Astrocyte (in vitro differentiated cells and primary cell): ENCODE measurements at regions not wholly inside any gene's neighbourhood (a gene's known extent, or its start where the extent isn't known, plus 50 kb on each side); places are given as distances from the start of the nearest gene placed in this dataset.

ENCODE experiments used
- CTCF ChIP-seq: IDR thresholded peaks from 2 replicates; pipeline ENCODE4 v1.5.1; 2011; ENCODE audit warnings: low read depth, mild to moderate bottlenecking, inconsistent platforms, low read length, moderate library complexity; ENCODE audit not compliant: insufficient read depth
- EZH2 ChIP-seq: IDR thresholded peaks from 2 replicates; pipeline ENCODE4 v1.6.1; 2012; ENCODE audit warnings: mild to moderate bottlenecking, low read length, inconsistent platforms; ENCODE audit not compliant: insufficient read depth

DNA sequence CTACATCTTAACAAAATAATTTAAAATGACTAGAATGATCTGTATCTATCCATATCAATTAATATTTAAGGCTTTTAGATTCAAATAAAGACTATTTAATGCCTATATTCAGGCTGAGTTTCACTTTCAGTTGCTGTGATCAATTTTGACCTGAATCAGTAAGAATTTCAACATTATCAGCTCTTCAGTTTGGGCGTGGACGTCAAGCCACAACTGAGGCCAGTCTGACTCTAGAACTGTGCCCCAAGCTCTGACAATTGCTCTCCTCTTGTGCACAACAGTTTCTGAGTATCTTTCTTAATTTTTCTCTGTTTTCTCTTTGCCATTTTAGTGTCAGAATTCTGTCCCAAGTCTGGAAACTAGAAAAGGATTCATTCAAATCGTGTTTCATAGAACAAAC lies 1095.5 kb downstream of the PLA2G4A start:
- TF ChIP-seq CTCF (no peak), EZH2 (no peak)
